ENCODE measurements at regions not wholly inside any gene's neighbourhood (a gene's known extent, or its start where the extent isn't known, plus 50 kb on each side); places are given as distances from the start of the nearest gene placed in this dataset.
A peak's percentile ranks its signal among the peaks of the same experiment; 100 is the strongest.

DNA sequence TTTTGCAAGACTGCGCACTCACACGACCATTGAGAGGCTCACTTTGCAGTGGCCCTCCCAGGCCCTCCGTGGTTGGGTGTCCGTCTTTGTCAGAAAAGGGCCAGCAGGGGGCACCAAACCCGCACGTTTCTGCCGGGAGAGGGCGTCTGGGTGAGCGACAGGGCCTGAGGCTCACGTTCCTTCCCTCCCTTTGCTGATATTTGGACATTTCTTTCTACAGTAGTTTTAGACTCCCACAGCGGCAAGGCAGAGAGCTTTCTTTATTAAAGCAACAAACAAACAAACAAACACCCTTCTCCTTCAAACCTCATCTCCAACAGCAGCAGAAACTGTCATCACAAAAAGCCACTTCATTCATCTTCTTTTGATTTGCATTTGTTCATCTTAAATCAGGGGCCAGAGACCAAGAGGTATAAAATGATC lies 79.2 kb upstream of the WDR26 start:
- TF ChIP-seq, protein P1, sequence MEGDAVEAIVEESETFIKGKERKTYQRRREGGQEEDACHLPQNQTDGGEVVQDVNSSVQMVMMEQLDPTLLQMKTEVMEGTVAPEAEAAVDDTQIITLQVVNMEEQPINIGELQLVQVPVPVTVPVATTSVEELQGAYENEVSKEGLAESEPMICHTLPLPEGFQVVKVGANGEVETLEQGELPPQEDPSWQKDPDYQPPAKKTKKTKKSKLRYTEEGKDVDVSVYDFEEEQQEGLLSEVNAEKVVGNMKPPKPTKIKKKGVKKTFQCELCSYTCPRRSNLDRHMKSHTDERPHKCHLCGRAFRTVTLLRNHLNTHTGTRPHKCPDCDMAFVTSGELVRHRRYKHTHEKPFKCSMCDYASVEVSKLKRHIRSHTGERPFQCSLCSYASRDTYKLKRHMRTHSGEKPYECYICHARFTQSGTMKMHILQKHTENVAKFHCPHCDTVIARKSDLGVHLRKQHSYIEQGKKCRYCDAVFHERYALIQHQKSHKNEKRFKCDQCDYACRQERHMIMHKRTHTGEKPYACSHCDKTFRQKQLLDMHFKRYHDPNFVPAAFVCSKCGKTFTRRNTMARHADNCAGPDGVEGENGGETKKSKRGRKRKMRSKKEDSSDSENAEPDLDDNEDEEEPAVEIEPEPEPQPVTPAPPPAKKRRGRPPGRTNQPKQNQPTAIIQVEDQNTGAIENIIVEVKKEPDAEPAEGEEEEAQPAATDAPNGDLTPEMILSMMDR (conservative IDR thresholded peaks at IDR 0.05; ENCODE audit: low read depth, low read length) = peak; percentile 80
- no peak for DNase-seq (ENCODE audit: low read depth)
- no peak overlapping the region for H3K4me3 ChIP-seq (ENCODE audit: low read length)

DNA sequence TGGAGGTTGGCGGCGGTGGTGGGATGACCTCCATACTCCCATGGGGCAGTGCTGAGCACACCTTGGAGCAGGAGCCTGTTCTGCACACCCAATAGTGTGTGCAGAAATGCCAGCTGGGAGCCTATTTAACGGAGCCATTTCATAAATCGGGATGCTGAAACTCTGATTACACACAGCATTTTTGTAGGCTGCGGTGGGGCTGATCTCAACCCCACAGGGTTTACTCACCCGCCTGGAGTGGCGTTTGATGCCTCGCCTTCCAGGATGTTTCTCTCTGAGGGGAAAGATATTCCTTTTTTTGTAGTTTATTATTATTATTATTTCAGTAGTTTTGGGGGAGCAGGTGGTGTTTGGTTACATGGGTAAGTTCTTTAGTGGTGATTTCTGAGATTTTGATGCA lies 82.6 kb upstream of the WDR26 start:
- TF ChIP-seq, protein P1 (conservative IDR thresholded peaks at IDR 0.05; ENCODE audit: low read depth, low read length) = no peak
- DNase-seq (ENCODE audit: low read depth) = no peak
- H3K4me3 ChIP-seq (ENCODE audit: low read length) = no peak overlapping the region

DNA sequence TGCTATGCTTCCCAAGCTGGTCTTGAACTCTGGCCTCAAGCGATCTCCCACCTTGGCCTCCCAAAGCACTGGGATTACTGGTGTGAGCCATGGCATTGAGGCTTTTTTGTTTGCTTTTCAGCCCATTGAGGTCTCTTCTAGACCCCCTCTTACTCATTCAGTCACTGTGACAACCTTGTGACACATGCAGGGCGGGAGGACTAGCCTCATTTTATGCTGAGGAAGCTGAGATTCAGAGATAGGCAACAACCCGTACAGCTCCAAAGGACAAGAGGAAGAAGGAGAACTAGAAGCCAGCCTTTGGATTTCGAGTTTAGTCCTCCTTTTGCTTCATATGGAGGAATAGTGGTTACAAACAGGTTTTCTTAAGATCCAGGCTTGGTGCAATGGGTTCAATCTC lies 83.9 kb upstream of the WDR26 start:
- TF ChIP-seq, protein P1 (conservative IDR thresholded peaks at IDR 0.05; ENCODE audit: low read depth, low read length) = no peak
- DNase-seq (ENCODE audit: low read depth) = no peak
- no peak overlapping the region for H3K4me3 ChIP-seq (ENCODE audit: low read length)

DNA sequence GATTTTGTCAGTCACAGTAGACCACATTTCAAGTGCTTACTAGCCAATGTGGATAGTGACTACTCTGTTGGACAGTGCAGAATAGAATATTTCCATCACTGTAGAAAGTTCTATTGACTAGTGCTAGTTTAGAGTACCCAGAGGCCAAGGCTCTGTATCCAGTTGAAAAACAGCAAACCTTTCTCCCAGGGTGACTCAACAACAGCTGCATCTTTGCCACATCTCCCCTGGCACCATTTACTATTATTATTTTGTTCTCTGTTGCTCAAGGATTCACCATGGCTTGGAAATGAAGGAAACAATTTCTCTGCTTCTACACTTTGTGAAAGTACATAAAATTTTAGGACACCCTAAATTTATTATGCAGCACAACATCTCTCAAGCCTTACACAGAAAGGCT lies 85.3 kb upstream of the WDR26 start:
- TF ChIP-seq, protein P1 (conservative IDR thresholded peaks at IDR 0.05; ENCODE audit: low read depth, low read length) = no peak
- no peak for DNase-seq (ENCODE audit: low read depth)
- H3K4me3 ChIP-seq (ENCODE audit: low read length) = no peak overlapping the region

DNA sequence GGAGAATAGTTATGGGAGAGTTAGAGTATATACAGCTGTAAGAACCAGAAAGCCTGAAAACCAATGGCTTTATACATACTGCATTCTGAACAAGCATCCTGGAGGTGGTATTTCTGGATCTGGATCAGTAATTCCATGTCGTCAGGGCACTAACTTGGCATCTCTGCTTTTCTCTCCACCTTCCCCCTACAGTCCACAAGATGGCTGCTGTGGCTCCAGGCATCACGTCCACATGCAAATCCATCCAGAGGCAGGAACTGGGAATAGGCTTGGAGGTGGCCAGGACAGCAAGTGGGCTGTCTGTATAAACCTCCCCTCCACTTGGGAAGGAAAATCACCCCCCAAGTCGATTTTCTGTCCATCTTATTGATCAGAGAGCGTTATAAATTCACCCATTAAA lies 86.2 kb upstream of the WDR26 start:
- TF ChIP-seq, protein P1 (conservative IDR thresholded peaks at IDR 0.05; ENCODE audit: low read depth, low read length) = no peak
- no peak overlapping the region for H3K4me3 ChIP-seq (ENCODE audit: low read length)
- no peak for DNase-seq (ENCODE audit: low read depth)

DNA sequence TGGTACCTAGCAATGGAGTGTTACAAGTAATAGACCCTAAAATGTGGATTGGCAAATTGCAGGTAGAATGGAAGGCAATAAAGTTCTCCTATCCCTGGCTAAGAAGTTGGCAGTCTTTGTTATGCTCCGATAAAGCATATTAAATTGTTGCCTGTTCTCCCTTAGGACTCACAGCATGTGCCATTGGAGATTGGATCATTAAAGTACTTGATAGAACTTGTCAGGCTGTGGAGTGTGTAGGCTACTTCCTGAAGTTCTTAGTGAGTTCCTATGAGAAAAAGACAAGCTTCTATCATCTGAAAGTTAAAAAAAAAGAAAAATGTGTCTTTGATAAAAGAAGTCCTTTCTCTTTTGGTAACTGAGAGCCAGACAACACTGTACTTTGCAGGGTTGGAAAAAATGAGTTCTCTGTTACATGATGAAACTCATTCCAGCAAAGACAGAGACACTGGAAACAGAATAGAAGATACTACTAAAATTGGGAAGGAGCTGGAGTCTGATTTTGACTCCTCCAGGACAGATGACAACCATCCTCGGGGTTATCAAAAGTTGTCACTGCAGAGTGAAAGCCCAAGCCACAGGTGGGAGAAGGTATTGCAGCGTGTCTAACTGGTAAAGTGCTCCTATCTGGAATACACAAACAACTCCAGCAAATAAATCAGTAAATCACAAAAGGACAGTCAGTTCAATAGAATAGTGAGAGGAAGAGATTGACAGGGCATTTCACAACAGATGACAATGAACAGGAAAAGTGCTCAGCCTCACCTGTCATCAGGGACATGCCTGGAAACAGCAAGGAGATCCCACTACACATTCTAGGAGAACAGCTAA lies 87.5 kb upstream of the WDR26 start:
- no peak for DNase-seq (ENCODE audit: low read depth)
- TF ChIP-seq, protein P1 (conservative IDR thresholded peaks at IDR 0.05; ENCODE audit: low read depth, low read length) = no peak
- H3K4me3 ChIP-seq (ENCODE audit: low read length) = no peak overlapping the region

DNA sequence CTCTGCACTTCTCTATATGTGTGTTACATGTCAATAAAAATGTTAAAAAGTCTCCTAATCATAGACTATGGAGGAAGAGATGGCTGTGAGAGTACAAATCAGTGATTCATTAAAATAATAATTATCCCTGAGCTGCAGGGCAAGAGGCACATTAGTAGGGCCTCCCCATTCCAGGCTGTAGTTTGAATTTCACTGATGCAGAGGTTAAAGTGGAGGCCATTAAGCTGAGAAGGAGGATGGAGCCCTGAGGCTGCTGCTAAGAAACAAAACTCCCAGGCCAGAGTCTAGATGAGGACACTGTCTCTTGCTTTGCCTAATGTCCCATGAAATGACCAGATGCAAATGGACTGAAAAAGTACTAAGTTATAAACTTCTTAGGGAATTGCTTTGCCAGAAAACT lies 89.1 kb upstream of the WDR26 start:
- TF ChIP-seq, protein P1 (conservative IDR thresholded peaks at IDR 0.05; ENCODE audit: low read depth, low read length) = no peak
- DNase-seq (ENCODE audit: low read depth) = no peak
- no peak overlapping the region for H3K4me3 ChIP-seq (ENCODE audit: low read length)

Data from retinal pigment epithelial cell (primary cell).